MM.1S (cell line): ENCODE measurements at regions not wholly inside any gene's neighbourhood (a gene's known extent, or its start where the extent isn't known, plus 50 kb on each side); places are given as distances from the start of the nearest gene placed in this dataset.

Experiments
- DNase-seq: peaks from one replicate; pipeline ENCODE4 v3.0.0-alpha.2; 2015
- H2AFZ ChIP-seq: fragments of 300-600 bp; sonication (generic); 2 replicates; pipeline ENCODE4 v1.6.0; 2016; ENCODE audit warnings: antibody characterized with exemption, low read length
- H3F3A ChIP-seq: fragments of 300-600 bp; sonication (generic); 2 replicates; pipeline ENCODE4 v1.6.1; 2016; ENCODE audit warnings: mild to moderate bottlenecking, antibody characterized with exemption, low read length, moderate library complexity, mixed read lengths; ENCODE audit not compliant: insufficient read depth
- H3K27ac ChIP-seq: fragments of 300-600 bp; sonication (generic); 2 replicates; pipeline ENCODE4 v1.5.1; 2016; ENCODE audit warnings: mild to moderate bottlenecking, low read length
- H3K27me3 ChIP-seq: fragments of 300-600 bp; sonication (generic); replicated peaks from 2 replicates; pipeline ENCODE4 v1.6.0; 2016; ENCODE audit warnings: low read length; ENCODE audit not compliant: insufficient read depth
- H3K36me3 ChIP-seq: fragments of 300-600 bp; sonication (generic); replicated peaks from 2 replicates; pipeline ENCODE4 v1.6.1; 2016; ENCODE audit warnings: mild to moderate bottlenecking, low read length, mixed read lengths; ENCODE audit not compliant: insufficient read depth
- H3K4me1 ChIP-seq: fragments of 300-600 bp; sonication (generic); 2 replicates; pipeline ENCODE4 v1.6.1; 2016; ENCODE audit warnings: low read length, mixed read lengths
- H3K4me2 ChIP-seq: fragments of 300-600 bp; sonication (generic); 2 replicates; pipeline ENCODE4 v1.6.0; 2016; ENCODE audit warnings: low read depth, low read length
- H3K4me3 ChIP-seq: fragments of 300-600 bp; sonication (generic); 2 replicates; pipeline ENCODE4 v1.5.1; 2016; ENCODE audit warnings: low read length, mixed read lengths
- H3K79me2 ChIP-seq: fragments of 300-600 bp; sonication (generic); 2 replicates; pipeline ENCODE4 v1.6.1; 2016; ENCODE audit warnings: mixed run types, low read length, mixed read lengths
- H3K9ac ChIP-seq: fragments of 300-600 bp; sonication (generic); 2 replicates; pipeline ENCODE4 v1.6.1; 2016; ENCODE audit warnings: low read length, mixed read lengths
- H3K9me2 ChIP-seq: fragments of 300-600 bp; sonication (generic); replicated peaks from 2 replicates; pipeline ENCODE4 v1.6.1; 2016; ENCODE audit warnings: mild to moderate bottlenecking, low read length, mixed read lengths; ENCODE audit not compliant: insufficient read depth
- H3K9me3 ChIP-seq: fragments of 300-600 bp; sonication (generic); replicated peaks from 2 replicates; pipeline ENCODE4 v1.6.1; 2016; ENCODE audit warnings: mild to moderate bottlenecking, low read length, mixed read lengths; ENCODE audit not compliant: insufficient read depth
- H4K20me1 ChIP-seq: fragments of 300-600 bp; sonication (generic); 2 replicates; pipeline ENCODE4 v1.6.1; 2016; ENCODE audit warnings: mild to moderate bottlenecking, low read length, moderate library complexity, mixed read lengths; ENCODE audit not compliant: insufficient read depth
- EZH2 ChIP-seq: fragments of 300-600 bp; sonication (generic); optimal IDR thresholded peaks from 2 replicates; pipeline ENCODE3; 2017; ENCODE audit warnings: low read depth, mild to moderate bottlenecking, antibody characterized with exemption, low read length, mixed read lengths
- EZH2phosphoT487 ChIP-seq: fragments of 300-600 bp; sonication (generic); IDR thresholded peaks from 2 replicates; pipeline ENCODE4 v1.6.1; 2018; ENCODE audit warnings: antibody characterized with exemption, low read length
- TF ChIP-seq, protein P1 (sequence below): fragments of 300-600 bp; sonication (generic); IDR thresholded peaks from 2 replicates; pipeline ENCODE4 v1.5.1; 2016; ENCODE audit warnings: antibody characterized with exemption, low read length, mixed read lengths

GRCh38 chr2:5885451-5886173 lies 193.4 kb downstream of the SOX11 start:
- no peak for DNase-seq
- Histone ChIP-seq H3K4me2 (no peak overlapping the region), H3K27ac (no peak overlapping the region), H3K36me3 (no peaks in the 10 kb centered on the region), H3K4me3 (no peak overlapping the region), H3F3A (no peaks in the 10 kb centered on the region), H3K4me1 (no peaks in the 10 kb centered on the region), H3K79me2 (no peaks in the 10 kb centered on the region), H2AFZ (no peak overlapping the region), H3K9me2 (no peaks in the 10 kb centered on the region), H3K9ac (no peak overlapping the region), H3K27me3 (no peaks in the 10 kb centered on the region), H4K20me1 (no peaks in the 10 kb centered on the region), H3K9me3 (no peaks in the 10 kb centered on the region)
- no peak for TF ChIP-seq EZH2
- no peak for TF ChIP-seq EZH2phosphoT487
- TF ChIP-seq, protein P1, sequence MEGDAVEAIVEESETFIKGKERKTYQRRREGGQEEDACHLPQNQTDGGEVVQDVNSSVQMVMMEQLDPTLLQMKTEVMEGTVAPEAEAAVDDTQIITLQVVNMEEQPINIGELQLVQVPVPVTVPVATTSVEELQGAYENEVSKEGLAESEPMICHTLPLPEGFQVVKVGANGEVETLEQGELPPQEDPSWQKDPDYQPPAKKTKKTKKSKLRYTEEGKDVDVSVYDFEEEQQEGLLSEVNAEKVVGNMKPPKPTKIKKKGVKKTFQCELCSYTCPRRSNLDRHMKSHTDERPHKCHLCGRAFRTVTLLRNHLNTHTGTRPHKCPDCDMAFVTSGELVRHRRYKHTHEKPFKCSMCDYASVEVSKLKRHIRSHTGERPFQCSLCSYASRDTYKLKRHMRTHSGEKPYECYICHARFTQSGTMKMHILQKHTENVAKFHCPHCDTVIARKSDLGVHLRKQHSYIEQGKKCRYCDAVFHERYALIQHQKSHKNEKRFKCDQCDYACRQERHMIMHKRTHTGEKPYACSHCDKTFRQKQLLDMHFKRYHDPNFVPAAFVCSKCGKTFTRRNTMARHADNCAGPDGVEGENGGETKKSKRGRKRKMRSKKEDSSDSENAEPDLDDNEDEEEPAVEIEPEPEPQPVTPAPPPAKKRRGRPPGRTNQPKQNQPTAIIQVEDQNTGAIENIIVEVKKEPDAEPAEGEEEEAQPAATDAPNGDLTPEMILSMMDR, result no peak

DNA sequence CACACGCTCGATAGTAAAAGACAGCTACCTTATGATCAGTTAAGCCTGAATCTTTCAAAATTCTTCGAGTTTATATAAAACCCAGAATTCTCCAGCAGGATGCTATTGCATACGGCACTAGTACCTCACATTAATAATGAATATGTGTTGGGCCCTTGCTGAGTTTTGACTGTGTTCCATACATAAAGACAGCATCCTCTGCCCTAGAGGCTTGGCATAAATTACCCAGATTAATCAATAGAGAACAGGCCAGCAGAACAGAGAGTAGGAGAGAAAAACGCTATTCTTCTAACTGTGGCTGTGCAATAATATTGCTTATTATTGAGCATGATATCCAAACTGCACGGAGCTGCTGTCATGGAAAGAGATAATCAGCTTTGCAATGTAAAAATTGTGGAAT lies 194.3 kb downstream of the SOX11 start:
- H4K20me1 ChIP-seq, result no peaks in the 10 kb centered on the region
- DNase-seq, result no peak
- no peaks in the 10 kb centered on the region for H3K4me1 ChIP-seq
- no peaks in the 10 kb centered on the region for H3K9me2 ChIP-seq
- no peaks in the 10 kb centered on the region for H3K36me3 ChIP-seq
- H3K79me2 ChIP-seq, result no peaks in the 10 kb centered on the region
- H2AFZ ChIP-seq, result no peak overlapping the region
- H3K27me3 ChIP-seq, result no peaks in the 10 kb centered on the region
- H3F3A ChIP-seq, result no peaks in the 10 kb centered on the region
- no peak for TF ChIP-seq EZH2phosphoT487
- TF ChIP-seq, protein P1, result no peak
- no peak for TF ChIP-seq EZH2
- H3K4me2 ChIP-seq, result no peak overlapping the region
- no peak overlapping the region for H3K27ac ChIP-seq
- no peak overlapping the region for H3K9ac ChIP-seq
- H3K9me3 ChIP-seq, result no peaks in the 10 kb centered on the region
- H3K4me3 ChIP-seq, result no peak overlapping the region

DNA sequence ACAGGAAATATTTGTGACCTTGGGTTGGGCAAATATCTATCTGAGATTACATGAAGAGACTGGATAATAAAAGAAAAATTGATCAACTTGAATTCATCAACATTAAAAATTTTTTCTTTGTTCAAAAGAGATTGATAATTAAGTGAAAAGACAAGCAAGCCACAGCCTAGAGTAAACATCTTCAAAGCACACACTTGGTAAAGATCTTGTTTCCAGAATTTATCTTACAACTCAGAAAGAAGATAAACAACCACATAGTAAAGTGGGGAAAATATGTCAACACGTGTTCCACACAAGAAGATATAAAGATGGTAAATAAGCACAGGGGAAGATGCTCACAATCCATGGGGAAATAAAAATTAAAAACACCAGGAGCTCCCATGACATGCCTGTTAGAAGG lies 195.9 kb downstream of the SOX11 start:
- Histone ChIP-seq H3K4me3 (no peak overlapping the region), H3K36me3 (no peaks in the 10 kb centered on the region), H3K27me3 (no peaks in the 10 kb centered on the region), H3K79me2 (no peaks in the 10 kb centered on the region), H2AFZ (no peak overlapping the region), H3F3A (no peaks in the 10 kb centered on the region), H4K20me1 (no peaks in the 10 kb centered on the region), H3K9me2 (no peaks in the 10 kb centered on the region), H3K4me1 (no peaks in the 10 kb centered on the region), H3K9ac (no peak overlapping the region), H3K4me2 (no peak overlapping the region), H3K27ac (no peak overlapping the region), H3K9me3 (no peaks in the 10 kb centered on the region)
- DNase-seq, result no peak
- TF ChIP-seq, protein P1, result no peak
- no peak for TF ChIP-seq EZH2phosphoT487
- TF ChIP-seq EZH2, result no peak
